ENCODE measurements at regions not wholly inside any gene's neighbourhood (a gene's known extent, or its start where the extent isn't known, plus 50 kb on each side); places are given as distances from the start of the nearest gene placed in this dataset.

- ATAC-seq: peak in 1 of 2 donors; percentile 45
- Histone ChIP-seq H3K27ac (no peak overlapping the region), H3K4me1 (peaks cover 11% of the 10 kb centered on the region), H3K36me3 (no peaks in the 10 kb centered on the region), H3K9me3 (no peaks in the 10 kb centered on the region), H3K27me3 (ENCODE audit: low read depth) (no peaks in the 10 kb centered on the region), H3K4me3 (no peak overlapping the region)
- intact Hi-C loops (cut with DNase I): no loop called here
- TF ChIP-seq CTCF (IDR thresholded peaks at IDR 0.05): no peak
- no peak for DNase-seq
These were observed 155.7 kb upstream of the BTG1 start for GRCh38 chr12:92301356-92301755.

GRCh38 chr12:92300777-92301176 lies 155.1 kb upstream of the BTG1 start:
- Histone ChIP-seq H3K9me3 (no peaks in the 10 kb centered on the region), H3K36me3 (no peaks in the 10 kb centered on the region), H3K4me1 (peaks cover 16% of the 10 kb centered on the region), H3K27ac (no peak overlapping the region), H3K4me3 (no peak overlapping the region), H3K27me3 (ENCODE audit: low read depth) (no peaks in the 10 kb centered on the region)
- no peak for TF ChIP-seq CTCF (IDR thresholded peaks at IDR 0.05)
- DNase-seq (no peak), ATAC-seq (peak; percentile 56 to 66)
- intact Hi-C loops (cut with DNase I): no loop called here

- TF ChIP-seq CTCF (IDR thresholded peaks at IDR 0.05): no peak
- H3K9me3 ChIP-seq: no peaks in the 10 kb centered on the region
- no peaks in the 10 kb centered on the region for H3K27me3 ChIP-seq (ENCODE audit: low read depth)
- H3K27ac ChIP-seq: no peak overlapping the region
- DNase-seq (no peak), ATAC-seq (no peak)
- no peak overlapping the region for H3K4me3 ChIP-seq
- H3K36me3 ChIP-seq: no peaks in the 10 kb centered on the region
- intact Hi-C loops (cut with DNase I): no loop called here
- H3K4me1 ChIP-seq: peaks cover 20% of the 10 kb centered on the region
These were observed 154.1 kb upstream of the BTG1 start for GRCh38 chr12:92299744-92300143.

GRCh38 chr12:92299344-92299743 lies 153.7 kb upstream of the BTG1 start:
- Histone ChIP-seq H3K4me1 (peaks cover 20% of the 10 kb centered on the region), H3K27me3 (ENCODE audit: low read depth) (no peaks in the 10 kb centered on the region), H3K36me3 (no peaks in the 10 kb centered on the region), H3K9me3 (no peaks in the 10 kb centered on the region), H3K4me3 (no peak overlapping the region), H3K27ac (no peak overlapping the region)
- TF ChIP-seq CTCF (IDR thresholded peaks at IDR 0.05): no peak
- no peak for ATAC-seq
- no peak for DNase-seq
- intact Hi-C loops (cut with DNase I): no loop called here

GRCh38 chr12:92297932-92298696 lies 152.5 kb upstream of the BTG1 start:
- no peak overlapping the region for H3K4me3 ChIP-seq
- H3K36me3 ChIP-seq: no peaks in the 10 kb centered on the region
- H3K9me3 ChIP-seq: no peaks in the 10 kb centered on the region
- ATAC-seq (peak; percentile 46 to 49), DNase-seq (no peak)
- intact Hi-C loops (cut with DNase I): no loop called here
- no peaks in the 10 kb centered on the region for H3K27me3 ChIP-seq (ENCODE audit: low read depth)
- peaks cover 20% of the 10 kb centered on the region for H3K4me1 ChIP-seq
- H3K27ac ChIP-seq: peak overlapping the region; percentile 13
- no peak for TF ChIP-seq CTCF (IDR thresholded peaks at IDR 0.05)

Measured in lower lobe of right lung (tissue), 2 donors.